ENCODE measurements at regions not wholly inside any gene's neighbourhood (a gene's known extent, or its start where the extent isn't known, plus 50 kb on each side); places are given as distances from the start of the nearest gene placed in this dataset.

DNA sequence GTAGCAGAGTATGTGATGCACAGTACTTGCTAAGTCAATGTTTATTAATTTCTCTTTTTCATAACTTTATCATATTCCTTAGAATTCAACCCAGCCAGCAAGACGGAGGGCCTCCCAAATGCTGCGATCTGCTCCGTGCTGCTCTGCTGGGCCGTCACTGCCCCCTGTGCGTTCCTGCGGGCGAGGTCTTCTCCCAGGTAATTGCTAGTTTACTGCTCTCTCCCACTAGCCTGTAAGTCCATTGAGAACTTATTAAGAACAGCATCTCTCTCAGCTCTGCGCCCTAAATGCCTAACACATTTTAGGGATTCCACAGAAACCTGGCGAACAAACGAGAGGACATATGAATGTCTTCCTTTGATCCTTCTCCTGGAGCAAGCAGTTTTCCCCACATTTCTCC is 153.6 kb upstream of the ARHGAP28 start:
- TF ChIP-seq GATA2 (IDR thresholded peaks at IDR 0.05; ENCODE audit: low read depth, low read length) (no peak), GATA3 (IDR thresholded peaks at IDR 0.05; ENCODE audit: low read depth, low read length) (no peak)
